ENCODE measurements at regions not wholly inside any gene's neighbourhood (a gene's known extent, or its start where the extent isn't known, plus 50 kb on each side); places are given as distances from the start of the nearest gene placed in this dataset.

GRCh38 chrX:13159886-13160285, 115.5 kb upstream of the FAM9C start:
- TF ChIP-seq CTCF (IDR thresholded peaks at IDR 0.05) (no peak), AFF4 (CRISPR knock-in tag; IDR thresholded peaks at IDR 0.05; ENCODE audit: borderline replicate concordance) (no peak), ZNF232 (CRISPR knock-in tag; IDR thresholded peaks at IDR 0.05) (no peak), FOXP4 (CRISPR knock-in tag; IDR thresholded peaks at IDR 0.05) (no peak), MAX (CRISPR knock-in tag; IDR thresholded peaks at IDR 0.05) (no peak), KAT7 (CRISPR knock-in tag; IDR thresholded peaks at IDR 0.05; ENCODE audit: borderline replicate concordance) (no peak), ZNF317 (CRISPR knock-in tag; IDR thresholded peaks at IDR 0.05; ENCODE audit: borderline replicate concordance, low read depth) (no peak), JUN (CRISPR knock-in tag; IDR thresholded peaks at IDR 0.05) (no peak), TCF7 (CRISPR knock-in tag; IDR thresholded peaks at IDR 0.05; ENCODE audit: low read depth) (no peak), MLX (CRISPR knock-in tag; IDR thresholded peaks at IDR 0.05) (no peak)

All from WTC11 (cell line).